GM21737 (cell line): ENCODE measurements at regions not wholly inside any gene's neighbourhood (a gene's known extent, or its start where the extent isn't known, plus 50 kb on each side); places are given as distances from the start of the nearest gene placed in this dataset.
"Not testable (repeated sequence)": the region's sequence is repeated elsewhere in the genome, so short reads cannot be mapped to it uniquely, and the experiment has no call there.

Experiments used
- ATAC-seq: cut with Tn5 transposase; IDR thresholded peaks from one replicate; pipeline ENCODE4 v1.9.1; 2021; ENCODE audit warnings: mild to moderate bottlenecking, moderate library complexity; ENCODE audit not compliant: unreplicated experiment

DNA sequence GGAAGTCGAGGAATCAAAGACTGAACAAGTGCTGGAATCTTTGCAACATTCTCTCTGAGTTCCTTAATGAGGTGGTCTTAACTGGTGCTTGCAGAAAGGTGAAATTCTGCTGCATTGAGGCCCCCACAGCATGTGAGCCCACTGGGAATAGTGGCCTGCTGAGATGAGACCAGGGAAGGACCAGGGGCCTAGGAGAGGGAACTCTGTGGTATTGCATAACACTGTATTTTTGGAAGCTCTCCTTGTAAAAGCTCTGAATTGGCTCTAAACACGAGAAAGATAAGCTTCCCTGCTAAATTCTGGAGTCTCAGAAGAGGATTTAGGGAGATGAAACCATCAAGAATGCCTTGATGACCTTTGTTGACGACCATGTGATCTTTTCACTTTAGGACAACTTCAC is 100.4 kb upstream of the TSC22D1 start:
- ATAC-seq: no peak

DNA sequence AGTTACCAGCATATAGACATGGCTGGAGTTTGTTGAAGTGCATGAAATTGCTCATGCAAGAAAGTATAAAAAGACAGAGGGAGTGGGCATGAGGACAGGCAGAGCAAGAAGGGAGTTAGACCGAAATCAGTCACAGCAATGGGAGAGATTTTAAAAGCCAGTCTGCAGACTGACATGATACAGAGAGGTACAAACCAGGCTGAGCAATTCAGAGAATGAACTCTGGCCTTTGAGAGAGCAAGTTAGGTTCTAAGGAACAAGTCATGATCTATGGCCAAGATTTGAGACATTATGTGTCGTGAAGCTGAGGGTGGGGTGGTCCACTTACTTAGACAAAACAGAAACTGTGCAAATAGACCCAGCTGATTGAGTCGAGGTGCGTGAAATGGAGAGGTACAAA is 93.4 kb upstream of the TSC22D1 start:
- no peak for ATAC-seq

DNA sequence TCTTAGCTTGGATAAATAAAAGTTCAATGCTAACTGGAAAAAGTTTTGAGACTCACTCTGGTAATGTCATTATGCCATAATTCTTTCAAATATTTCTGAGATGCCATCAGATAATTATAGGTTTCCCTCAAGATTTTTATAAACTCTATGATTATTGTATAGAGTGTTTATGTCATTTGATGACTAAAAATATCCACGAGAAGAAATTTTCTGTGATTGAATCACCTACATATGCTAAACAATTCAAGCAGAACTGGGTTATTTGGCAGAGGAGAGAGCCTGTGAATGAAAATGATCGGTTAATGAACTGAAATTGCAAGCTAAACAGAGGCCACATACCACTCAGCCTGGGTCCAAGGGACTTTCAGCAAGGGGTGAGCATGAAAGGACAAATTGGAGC is 92.6 kb upstream of the TSC22D1 start:
- ATAC-seq: no peak

DNA sequence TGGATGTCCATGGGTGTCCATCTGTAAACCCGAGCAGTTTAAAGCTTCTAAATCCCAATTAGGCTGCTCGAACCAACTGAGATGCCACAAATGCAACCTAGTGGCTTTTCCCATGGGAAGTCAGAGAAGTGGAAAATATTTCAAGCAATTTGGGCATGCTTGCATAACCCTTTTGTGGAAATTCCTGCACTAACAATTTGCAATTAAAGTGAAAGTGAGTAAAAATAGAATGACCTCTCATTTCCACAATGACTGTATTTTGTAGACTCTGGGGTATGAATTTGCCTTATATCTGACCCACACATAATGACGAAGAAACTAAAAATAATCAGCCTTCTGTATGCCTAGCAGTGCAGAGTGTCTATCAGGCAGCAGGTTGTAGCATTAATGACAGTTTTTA is 91.8 kb upstream of the TSC22D1 start:
- ATAC-seq: no peak

DNA sequence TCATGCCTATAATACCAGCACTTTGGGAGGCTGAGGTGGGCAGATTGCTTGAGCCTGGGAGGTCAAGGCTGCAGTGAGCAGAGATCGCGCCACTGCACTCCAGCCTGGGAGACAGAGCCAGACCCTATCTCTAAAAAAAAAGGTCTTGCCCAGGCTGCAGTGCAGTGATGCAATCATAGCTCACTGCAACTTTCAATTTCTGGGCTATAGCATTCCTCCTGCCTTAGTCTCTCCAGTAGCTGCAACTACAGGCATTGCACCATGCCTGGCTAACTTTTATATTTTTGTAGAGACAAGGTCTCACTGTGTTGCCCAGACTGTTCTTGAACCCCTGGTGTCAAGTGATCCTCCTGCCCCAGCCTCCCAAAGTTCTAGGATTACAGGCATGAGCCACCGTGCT is 90.4 kb upstream of the TSC22D1 start:
- ATAC-seq: not testable (repeated sequence)

DNA sequence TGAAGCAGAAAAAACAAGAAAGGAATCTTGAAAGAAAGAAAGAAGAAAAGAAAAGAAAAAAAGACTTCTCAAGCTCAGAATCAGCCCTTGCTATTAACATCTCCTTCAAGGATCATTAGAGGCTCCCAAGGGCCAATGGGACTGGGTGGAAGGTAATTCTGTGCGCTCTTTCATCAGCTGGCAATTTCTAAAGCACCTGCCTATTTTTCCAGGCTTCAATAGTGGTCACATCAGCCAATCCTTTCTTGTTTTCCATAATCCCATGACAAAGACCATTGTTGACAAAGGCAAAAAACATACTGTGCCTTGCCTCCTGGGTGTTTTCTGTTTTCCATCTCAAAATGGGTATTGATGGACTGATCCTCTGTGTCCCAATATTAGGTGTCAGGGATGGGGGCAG is 88.2 kb upstream of the TSC22D1 start:
- no peak for ATAC-seq

DNA sequence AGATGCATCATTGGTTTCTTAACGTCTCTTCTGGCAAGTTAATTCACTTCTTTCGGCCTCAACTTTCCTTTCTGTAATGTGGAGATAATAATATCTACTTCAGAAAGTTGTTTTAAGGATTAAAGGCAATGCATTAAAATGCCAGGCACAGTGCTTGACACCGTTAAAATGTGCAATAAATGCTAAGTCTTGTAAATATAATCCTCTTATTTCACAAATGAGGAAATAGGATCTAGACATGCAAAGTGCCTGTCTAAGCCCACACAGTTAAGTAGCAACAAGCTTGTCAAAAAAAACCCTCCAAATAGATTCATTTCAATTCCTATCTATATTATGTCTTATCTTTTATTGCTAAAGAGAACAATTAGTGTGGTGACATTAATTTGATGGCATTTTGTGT is 86.4 kb upstream of the TSC22D1 start:
- no peak for ATAC-seq

DNA sequence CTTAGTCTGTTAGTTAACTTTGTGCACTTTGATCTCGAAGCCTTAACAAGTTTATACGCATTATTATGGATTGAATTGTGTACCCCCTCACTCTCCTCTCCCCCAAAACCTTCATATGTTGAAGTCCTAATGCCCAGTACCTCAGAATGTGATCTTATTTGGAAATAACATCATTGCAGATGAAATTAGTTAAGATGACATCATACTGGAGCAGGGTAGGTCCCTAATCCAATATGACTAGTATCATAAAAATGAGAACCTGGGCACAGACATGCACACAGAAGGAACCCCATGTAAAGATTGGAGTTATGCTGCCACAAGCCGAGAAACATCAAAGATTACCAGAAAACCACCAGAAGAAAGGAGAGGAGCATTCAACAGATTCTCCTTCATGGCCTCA is 85.8 kb upstream of the TSC22D1 start:
- ATAC-seq: no peak

DNA sequence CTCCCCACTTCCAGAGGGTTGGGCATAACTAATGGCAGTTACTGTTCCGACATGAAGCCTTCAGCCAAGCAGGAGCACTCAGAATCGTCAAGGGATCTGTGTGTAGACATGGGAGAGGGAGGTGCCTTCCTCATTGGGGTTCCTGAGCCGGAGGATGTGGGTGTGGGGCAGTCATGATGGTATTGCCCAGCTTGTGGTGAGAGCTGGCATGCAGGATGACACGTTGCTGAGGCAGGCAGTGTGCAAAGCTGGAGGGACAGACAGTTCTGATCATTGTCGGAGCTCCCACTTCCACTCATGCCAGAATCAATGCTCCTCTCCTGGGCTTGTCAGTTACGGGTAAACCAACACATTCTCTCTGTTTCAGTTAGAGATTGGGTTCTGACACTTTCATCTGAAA is 83.9 kb upstream of the TSC22D1 start:
- ATAC-seq: no peak

DNA sequence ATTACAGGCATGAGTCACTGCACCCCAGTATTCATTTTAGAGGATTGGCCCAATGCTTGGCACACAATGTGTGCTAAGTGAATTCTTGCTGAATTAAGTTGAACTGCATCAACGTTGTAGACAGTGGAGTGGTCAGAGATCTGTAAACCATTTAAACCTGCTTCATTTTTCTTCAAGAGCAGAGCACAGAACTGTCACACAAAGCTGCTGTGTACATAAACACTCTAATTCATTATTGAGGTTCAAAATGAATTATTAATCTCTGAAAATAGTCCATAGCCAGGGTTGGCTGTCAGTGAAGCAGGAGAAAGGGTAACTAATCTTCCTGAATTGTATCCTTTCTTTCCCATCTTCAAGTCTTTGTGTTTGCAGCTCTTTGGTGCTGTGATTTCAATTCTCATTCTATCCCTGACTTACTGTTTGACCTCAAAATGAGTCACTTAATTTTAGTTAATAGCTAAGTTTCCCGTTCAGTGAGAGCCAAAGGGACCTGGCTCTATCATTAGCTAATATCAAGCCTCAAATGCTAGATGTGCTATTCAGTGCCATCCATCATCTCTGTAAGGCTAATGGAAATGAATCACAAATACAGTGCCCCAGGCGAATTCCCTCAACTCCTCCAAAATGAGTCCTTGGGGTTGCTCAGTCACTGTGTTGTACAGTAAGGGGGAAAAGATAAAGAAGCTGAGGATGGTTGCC is 77.0 kb upstream of the TSC22D1 start:
- no peak for ATAC-seq

DNA sequence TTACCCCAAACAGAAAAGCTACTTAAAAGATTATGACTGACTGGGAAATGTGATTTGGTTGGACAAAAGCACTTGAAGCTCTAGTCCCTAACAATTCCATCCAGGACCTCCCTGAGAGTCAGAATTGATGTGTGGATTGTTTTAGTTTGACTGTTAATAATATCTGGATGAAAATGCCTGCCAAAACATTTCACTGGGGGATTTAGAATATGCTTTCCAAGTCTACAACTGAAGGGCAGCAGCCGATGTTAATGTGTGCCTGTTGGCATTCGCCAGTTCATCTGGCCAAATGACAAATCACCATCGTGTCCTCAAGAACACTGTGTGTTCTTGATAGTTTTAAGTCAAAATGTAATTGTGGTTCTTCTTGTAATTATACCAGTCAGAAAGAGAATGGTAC is 76.0 kb upstream of the TSC22D1 start:
- no peak for ATAC-seq

DNA sequence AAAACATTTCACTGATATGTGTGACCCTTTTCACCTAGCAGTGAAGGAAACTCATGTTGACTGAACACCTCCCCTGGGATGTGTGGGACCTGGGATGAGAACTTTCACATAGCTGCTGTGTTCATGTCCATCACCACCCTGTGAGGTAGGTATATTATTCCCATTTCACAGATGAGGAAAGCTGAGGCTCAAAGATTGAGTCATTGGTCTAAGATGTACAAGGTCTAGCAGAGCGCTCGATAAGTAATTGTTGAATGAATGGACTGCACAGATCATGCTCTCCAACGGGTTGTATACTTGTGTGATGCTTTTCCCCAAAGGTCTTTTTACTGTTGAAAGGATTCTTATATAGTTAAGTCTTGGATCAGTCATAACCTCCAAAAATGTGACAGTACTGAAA is 75.6 kb upstream of the TSC22D1 start:
- ATAC-seq: no peak

DNA sequence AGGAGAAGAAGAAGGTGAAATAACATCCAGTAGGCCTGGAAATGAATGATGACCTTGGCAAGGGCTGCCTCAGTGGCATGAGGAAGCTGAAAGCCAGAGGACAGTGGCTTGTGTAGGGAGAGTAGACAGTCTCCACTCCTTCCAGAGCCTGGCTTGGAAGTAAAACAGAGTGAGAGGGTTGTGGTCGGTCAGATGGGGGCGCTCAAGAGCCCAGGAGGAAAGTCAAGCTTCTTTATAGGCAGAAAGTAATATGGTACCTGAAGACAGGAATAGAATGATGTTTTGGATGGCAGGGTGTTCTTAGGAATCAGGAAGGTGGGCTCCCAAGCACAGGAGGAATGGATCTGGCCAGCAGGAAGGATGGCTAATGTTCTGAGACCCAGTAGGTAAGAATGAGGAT is 75.1 kb upstream of the TSC22D1 start:
- ATAC-seq: no peak

DNA sequence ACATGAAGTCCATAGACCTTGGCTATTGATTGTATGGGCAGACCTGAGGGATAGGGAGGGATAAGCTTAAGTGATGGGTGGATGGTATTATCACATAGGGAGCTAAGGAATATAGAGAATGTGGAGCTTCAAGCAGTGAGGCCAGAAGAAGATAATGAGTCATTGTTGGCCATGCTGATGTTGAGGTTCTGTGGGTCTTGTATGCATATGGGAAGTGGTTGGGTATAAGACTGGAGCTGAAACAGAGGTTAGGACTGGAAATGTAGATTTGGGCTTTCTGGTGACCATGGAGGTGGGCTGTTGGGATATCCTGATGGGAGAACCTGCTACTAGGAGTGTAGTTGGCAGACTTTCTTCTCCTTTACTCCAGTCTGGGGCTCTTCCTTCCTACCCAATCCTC is 73.7 kb upstream of the TSC22D1 start:
- no peak for ATAC-seq

DNA sequence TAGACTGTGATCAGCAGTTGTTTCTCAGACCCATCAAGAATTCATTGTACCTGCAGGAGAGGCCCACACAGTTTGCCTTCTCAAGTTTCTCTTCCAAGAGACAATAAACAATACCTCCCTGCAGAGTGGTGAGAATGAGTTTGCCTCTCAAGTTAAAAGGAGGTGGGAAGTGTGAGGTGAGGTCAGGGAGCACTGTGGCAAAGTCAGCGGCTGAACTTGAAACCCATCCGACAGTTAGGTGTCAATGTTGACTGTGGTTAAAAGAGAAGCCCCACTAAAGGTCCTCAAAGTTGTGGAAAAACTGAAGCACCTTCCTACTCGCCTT is 72.9 kb upstream of the TSC22D1 start:
- ATAC-seq: no peak

DNA sequence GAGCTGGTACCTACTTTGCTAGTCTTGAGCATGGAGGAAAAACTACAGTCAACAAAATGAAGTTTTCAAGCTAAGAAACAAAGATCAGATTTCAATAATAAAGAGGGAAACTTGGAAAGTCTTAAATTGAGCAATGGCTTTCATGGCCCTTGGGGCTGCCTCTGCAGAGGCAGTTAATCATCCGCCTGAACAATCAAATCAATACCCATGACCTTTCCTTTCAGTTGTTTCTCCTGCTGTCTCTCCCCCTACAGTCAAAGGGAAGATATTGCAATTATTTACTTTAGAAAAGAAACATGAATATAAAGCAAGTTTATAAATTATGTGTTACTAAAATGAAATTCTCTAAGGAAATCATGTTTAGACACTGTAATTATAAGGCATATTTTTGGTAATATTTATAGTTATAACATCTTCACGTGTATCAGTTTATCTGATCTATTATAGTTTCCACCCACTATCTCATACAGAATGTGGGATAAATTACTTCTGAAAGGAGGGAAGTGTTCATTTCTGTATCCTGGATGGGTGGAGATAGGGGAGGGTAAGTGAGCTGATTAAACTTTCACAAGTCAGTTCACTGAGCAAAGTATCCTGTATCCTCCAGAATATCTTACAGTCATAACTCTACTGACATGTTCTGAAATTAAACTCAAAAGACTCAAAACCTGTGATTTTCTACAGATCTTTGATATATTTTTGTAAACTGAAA is 72.4 kb upstream of the TSC22D1 start:
- ATAC-seq: no peak

DNA sequence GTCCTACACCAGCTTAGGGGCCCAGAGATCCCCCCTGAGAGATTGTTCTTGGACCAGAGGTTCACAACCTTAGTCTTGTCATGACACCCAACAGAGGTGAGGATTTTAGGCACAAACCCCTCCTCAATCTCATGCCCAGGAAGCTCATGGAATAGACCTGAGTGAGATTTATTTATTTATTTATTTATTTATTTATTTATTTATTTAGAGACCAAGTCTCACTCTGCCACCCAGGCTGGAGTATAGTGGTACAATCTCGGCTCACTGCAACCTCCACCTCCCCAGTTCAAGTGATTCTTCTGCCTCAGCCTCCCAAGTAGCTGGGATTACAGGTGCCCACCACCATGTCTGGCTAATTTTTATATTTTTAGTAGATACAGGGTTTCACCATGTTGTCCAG is 71.4 kb upstream of the TSC22D1 start:
- not testable (repeated sequence) for ATAC-seq

DNA sequence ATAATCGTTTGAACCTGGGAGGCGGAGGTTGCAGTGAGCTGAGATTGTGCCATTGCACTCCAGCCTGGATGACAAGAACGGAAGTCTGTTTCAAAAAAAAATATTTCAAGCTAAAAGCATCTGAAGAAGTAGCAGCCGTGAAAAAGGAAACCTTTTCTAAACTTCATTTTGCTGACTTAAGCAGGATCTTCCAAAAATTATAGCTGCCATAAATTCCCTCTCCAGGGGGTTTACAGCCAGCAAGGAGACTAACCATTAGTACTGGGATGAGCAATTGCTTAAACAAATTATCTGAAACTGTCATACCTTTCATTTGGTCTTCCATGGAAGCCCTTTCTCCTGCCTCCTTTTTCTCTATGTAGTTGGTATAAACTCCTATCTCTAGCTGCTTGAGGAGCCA is 69.9 kb upstream of the TSC22D1 start:
- ATAC-seq: no peak

DNA sequence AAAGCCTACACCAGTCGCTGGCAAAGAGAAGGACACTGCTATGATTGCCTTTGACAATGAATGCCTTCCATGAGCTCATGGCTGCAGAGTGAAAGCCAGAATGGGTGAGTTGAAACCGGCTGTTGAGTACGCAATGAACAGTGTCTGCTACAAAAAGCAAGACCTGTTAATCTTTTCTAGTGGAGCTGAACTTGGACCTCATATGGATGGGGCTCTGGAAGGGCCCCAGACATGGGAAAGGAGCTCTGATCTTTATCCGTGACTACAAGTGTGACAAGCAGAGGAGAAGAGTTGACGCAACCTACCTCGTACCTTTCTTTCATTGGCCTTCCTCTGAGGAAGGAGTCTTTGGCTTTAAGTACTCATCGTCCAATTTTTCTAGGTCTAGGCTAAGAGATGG is 67.1 kb upstream of the TSC22D1 start:
- no peak for ATAC-seq

DNA sequence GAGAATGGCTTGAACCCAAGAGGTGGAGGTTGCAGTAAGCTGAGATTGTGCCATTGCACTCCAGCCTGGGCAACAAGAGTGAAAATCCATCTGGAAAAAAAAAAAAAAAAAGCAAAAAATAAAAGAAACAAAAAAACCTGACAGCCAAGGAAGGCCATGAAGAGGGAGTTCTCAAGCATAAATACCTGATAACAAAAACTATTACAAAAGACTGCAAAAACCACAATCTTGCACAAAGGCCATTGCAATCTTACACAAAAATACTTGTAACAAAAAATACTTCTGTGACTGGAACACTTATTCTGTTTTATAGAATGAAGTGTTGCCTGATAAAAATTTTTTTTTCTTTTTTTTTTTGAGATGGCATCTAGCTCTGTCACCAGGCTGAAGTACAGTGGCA is 61.5 kb upstream of the TSC22D1 start:
- ATAC-seq: no peak

DNA sequence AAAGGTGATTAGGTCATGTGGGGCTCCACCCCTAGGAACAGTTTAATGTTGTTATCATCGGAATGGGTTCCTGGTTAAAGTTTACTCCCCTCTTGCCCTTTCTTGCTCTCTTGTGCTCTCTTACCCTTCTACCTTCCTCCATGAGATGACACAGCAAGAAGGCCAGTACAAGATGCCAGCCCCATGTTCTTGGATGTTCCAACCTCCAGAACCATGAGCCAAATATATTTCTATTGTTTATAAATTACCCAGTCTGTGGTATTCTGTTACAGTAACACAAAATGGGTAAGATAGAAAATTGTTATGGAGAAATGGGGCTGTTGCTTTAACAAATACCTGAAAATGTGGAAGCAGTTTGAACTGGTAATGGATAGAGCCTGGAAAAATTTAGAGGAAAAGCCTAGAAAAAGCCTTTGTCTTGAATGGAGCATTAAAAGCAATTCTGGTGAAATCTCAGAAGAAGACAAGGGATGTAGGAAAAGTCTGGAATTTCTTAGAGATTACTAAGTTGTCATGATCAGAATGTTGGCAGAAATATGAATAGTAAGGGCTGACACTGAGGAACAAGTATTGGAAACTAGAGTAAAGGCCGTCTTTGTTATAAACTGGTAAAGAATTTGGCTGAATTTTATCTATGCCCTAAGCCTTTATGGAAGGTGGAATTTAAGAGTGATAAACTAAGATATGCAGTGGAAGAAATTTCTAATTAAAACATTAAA is 53.5 kb upstream of the TSC22D1 start:
- no peak for ATAC-seq

DNA sequence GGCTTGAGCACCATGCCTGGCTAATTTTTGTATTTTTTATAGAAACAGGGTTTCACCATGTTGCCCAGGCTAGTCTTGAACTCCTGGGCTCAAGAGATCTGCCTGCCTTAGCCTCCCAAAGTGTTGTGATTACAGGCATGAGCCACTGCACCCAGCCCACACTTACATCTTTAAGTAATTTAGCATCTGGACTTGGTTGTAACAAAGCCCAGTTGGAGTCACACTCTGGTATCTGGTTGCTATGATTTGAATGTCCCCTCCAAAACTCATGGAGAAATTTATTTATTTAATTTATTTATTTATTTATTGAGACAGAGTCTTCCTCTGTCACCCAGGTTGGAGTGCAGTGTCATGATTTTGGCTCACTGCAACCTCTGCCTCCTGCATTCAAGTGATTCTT is 52.7 kb upstream of the TSC22D1 start:
- not testable (repeated sequence) for ATAC-seq
